ENCODE measurements at regions not wholly inside any gene's neighbourhood (a gene's known extent, or its start where the extent isn't known, plus 50 kb on each side); places are given as distances from the start of the nearest gene placed in this dataset.

DNA sequence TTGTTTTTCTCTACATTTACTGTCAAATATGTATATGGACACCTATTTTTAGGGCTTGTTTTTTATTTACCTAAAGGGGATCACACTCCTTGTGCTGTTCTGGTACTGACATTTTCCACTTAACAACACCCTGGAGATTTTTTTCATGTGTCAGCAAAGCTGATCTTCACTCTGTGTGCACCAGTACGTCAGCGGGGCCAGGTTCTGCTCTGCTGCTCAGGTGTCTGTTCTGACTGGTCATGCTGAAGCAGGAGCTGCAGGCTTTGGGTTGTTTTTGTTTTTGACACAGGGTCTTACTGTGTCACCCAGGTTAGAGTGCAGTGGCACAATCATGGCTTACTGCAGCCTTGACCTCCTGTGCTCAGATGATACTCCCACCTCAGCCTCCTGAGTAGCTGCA lies 81.9 kb upstream of the CCND2 start:
- H3K27ac ChIP-seq (ENCODE audit: low read depth in 1 of 2, low read length in 2 of 2): no peak overlapping the region
- 100% methylated on average over 2 of the region's 2 CpGs for WGBS (ENCODE audit: insufficient coverage)

DNA sequence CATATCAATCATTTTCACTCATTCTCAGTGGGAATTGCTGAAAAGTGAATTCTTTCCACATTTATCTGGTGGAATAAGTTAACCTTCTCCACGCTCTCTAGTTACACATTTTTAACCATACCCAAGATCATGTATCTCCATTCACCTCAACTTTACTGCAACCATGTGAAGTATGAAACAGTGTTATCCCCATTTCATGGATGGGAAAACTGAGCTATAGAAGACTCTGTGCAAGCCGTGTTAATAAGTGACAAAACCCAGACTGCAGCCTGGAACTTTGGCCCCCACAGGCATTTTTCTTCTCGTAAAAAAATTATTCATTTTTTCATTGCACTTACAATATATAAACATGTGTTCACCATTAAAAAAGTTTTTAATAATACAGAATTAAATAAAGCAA lies 82.4 kb upstream of the CCND2 start:
- no peaks in the 10 kb centered on the region for H3K79me2 ChIP-seq (ENCODE audit: insufficient read depth, low read length)
- TF ChIP-seq, protein P1, sequence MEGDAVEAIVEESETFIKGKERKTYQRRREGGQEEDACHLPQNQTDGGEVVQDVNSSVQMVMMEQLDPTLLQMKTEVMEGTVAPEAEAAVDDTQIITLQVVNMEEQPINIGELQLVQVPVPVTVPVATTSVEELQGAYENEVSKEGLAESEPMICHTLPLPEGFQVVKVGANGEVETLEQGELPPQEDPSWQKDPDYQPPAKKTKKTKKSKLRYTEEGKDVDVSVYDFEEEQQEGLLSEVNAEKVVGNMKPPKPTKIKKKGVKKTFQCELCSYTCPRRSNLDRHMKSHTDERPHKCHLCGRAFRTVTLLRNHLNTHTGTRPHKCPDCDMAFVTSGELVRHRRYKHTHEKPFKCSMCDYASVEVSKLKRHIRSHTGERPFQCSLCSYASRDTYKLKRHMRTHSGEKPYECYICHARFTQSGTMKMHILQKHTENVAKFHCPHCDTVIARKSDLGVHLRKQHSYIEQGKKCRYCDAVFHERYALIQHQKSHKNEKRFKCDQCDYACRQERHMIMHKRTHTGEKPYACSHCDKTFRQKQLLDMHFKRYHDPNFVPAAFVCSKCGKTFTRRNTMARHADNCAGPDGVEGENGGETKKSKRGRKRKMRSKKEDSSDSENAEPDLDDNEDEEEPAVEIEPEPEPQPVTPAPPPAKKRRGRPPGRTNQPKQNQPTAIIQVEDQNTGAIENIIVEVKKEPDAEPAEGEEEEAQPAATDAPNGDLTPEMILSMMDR (IDR thresholded peaks at IDR 0.05): no peak
- Mint-ChIP-seq H3K36me3 (no peaks in the 10 kb centered on the region), H3K27me3 (ENCODE audit: low read depth in 3 of 3) (peaks cover 2 to 4% (median 3%) of the 10 kb centered on the region in 3 donors), H3K4me1 (peaks cover 16% of the 10 kb centered on the region), H3K27ac (no peak overlapping the region), H3K9me3 (no peaks in the 10 kb centered on the region), H3K4me3 (no peak overlapping the region)
- H3K27ac ChIP-seq (ENCODE audit: low read depth in 1 of 2, low read length in 2 of 2): no peak overlapping the region
- H3K4me3 ChIP-seq (replicated peaks in 1 of 3; ENCODE audit: low read depth in 2 of 3, low read length in 3 of 3): no peak overlapping the region
- DNase-seq: no peak
- no peak overlapping the region for H3K4me2 ChIP-seq (replicated peaks; ENCODE audit: extremely low read depth, low read length, poor library complexity, severe bottlenecking)
- H4K20me1 ChIP-seq (ENCODE audit: insufficient read depth, low read length): no peaks in the 10 kb centered on the region
- peaks cover 12 to 16% of the 10 kb centered on the region in 2 donors for H3K4me1 ChIP-seq (ENCODE audit: control insufficient read depth in 1 of 2, insufficient read depth in 2 of 2, low read length in 2 of 2)
- H3K36me3 ChIP-seq (replicated peaks in 1 of 2; ENCODE audit: control insufficient read depth in 1 of 2, insufficient read depth in 2 of 2, low read length in 2 of 2): no peaks in the 10 kb centered on the region
- H2AFZ ChIP-seq (ENCODE audit: insufficient read depth, low read depth, low read length, poor library complexity, severe bottlenecking): no peak overlapping the region
- H3K27me3 ChIP-seq (ENCODE audit: control insufficient read depth in 2 of 2, insufficient read depth in 2 of 2, low read length in 2 of 2): no peaks in the 10 kb centered on the region
- no peaks in the 10 kb centered on the region for H3K9me3 ChIP-seq (replicated peaks in 1 of 2; ENCODE audit: control insufficient read depth in 1 of 2, insufficient read depth in 1 of 2, low read length in 2 of 2)
- WGBS (ENCODE audit: insufficient coverage): no CpG with 5 or more reads among the region's 3 CpGs
- H3K9ac ChIP-seq (ENCODE audit: insufficient read depth, low read length, poor library complexity, severe bottlenecking): no peak overlapping the region
- intact Hi-C loops (cut with micrococcal nuclease): no loop called here

More for the DNA sequence above, 81.9 kb upstream of the CCND2 start:
- TF ChIP-seq, protein P1 (IDR thresholded peaks at IDR 0.05): no peak
- Histone ChIP-seq H3K9me3 (replicated peaks in 1 of 2; ENCODE audit: control insufficient read depth in 1 of 2, insufficient read depth in 1 of 2, low read length in 2 of 2) (no peaks in the 10 kb centered on the region), H3K79me2 (ENCODE audit: insufficient read depth, low read length) (no peaks in the 10 kb centered on the region), H2AFZ (ENCODE audit: insufficient read depth, low read depth, low read length, poor library complexity, severe bottlenecking) (no peak overlapping the region), H3K4me2 (replicated peaks; ENCODE audit: extremely low read depth, low read length, poor library complexity, severe bottlenecking) (no peak overlapping the region), H3K27me3 (ENCODE audit: control insufficient read depth in 2 of 2, insufficient read depth in 2 of 2, low read length in 2 of 2) (no peaks in the 10 kb centered on the region), H3K4me3 (replicated peaks in 1 of 3; ENCODE audit: low read depth in 2 of 3, low read length in 3 of 3) (no peak overlapping the region), H3K9ac (ENCODE audit: insufficient read depth, low read length, poor library complexity, severe bottlenecking) (no peak overlapping the region), H3K36me3 (replicated peaks in 1 of 2; ENCODE audit: control insufficient read depth in 1 of 2, insufficient read depth in 2 of 2, low read length in 2 of 2) (no peaks in the 10 kb centered on the region), H3K4me1 (ENCODE audit: control insufficient read depth in 1 of 2, insufficient read depth in 2 of 2, low read length in 2 of 2) (peaks cover 12 to 16% of the 10 kb centered on the region in 2 donors), H4K20me1 (ENCODE audit: insufficient read depth, low read length) (no peaks in the 10 kb centered on the region)
- Mint-ChIP-seq H3K36me3 (no peaks in the 10 kb centered on the region), H3K27me3 (ENCODE audit: low read depth in 3 of 3) (peaks cover 2 to 4% (median 3%) of the 10 kb centered on the region in 3 donors), H3K4me1 (peaks cover 16% of the 10 kb centered on the region), H3K4me3 (no peak overlapping the region), H3K9me3 (no peaks in the 10 kb centered on the region), H3K27ac (no peak overlapping the region)
- no peak for DNase-seq
- intact Hi-C loops (cut with micrococcal nuclease): no loop called here
